ENCODE measurements at regions not wholly inside any gene's neighbourhood (a gene's known extent, or its start where the extent isn't known, plus 50 kb on each side); places are given as distances from the start of the nearest gene placed in this dataset.

GRCh38 chr5:107203243-107203642 lies 467.5 kb downstream of the EFNA5 start:
- no peak for DNase-seq (ENCODE audit: low read depth, low spot score)
- no peak overlapping the region for H2AFZ ChIP-seq (ENCODE audit: low read depth, low read length, poor library complexity, severe bottlenecking)
- H3K79me2 ChIP-seq (ENCODE audit: insufficient read depth, low read length), result no peaks in the 10 kb centered on the region
- ATAC-seq, result no peak
- no peak overlapping the region for H3K4me3 ChIP-seq (replicated peaks in 1 of 2; ENCODE audit: low read depth in 1 of 2, low read length in 2 of 2)
- H4K20me1 ChIP-seq (ENCODE audit: insufficient read depth), result no peaks in the 10 kb centered on the region
- ChIA-PET POLR2A (no interaction called here), CTCF (no interaction called here), RAD21 (ENCODE audit: low non-redundant PET in 1 of 2, low total read pairs in 2 of 2, uncharacterized antibody in 2 of 2, unreplicated experiment in 2 of 2) (no interaction called here)
- no peak overlapping the region for H3K27ac ChIP-seq (ENCODE audit: low read depth, low read length)
- no TSS peak for BruUV-seq (replicated peaks)
- H3K9ac ChIP-seq (ENCODE audit: low read length), result no peak overlapping the region
- intact Hi-C loops (cut with micrococcal nuclease), result no loop called here
- no peak overlapping the region for H3K4me2 ChIP-seq (ENCODE audit: low read length)
- H3K9me2 ChIP-seq (ENCODE audit: insufficient read depth), result no peaks in the 10 kb centered on the region
- no peaks in the 10 kb centered on the region for H3K36me3 ChIP-seq (ENCODE audit: control insufficient read depth in 1 of 2, insufficient read depth in 2 of 2, low read length in 2 of 2)
- H3K4me1 ChIP-seq (ENCODE audit: control insufficient read depth in 1 of 2, insufficient read depth in 2 of 2, low read length in 2 of 2), result no peaks in the 10 kb centered on the region
- no peak for TF ChIP-seq EGR1 (IDR thresholded peaks at IDR 0.05; ENCODE audit: low read depth)
- no peaks in the 10 kb centered on the region for H3K9me3 ChIP-seq (ENCODE audit: control insufficient read depth in 1 of 2, insufficient read depth in 1 of 2, low read depth in 1 of 2, low read length in 2 of 2)
- no peaks in the 10 kb centered on the region for H3K27me3 ChIP-seq (ENCODE audit: insufficient read depth, low read length)

DNA sequence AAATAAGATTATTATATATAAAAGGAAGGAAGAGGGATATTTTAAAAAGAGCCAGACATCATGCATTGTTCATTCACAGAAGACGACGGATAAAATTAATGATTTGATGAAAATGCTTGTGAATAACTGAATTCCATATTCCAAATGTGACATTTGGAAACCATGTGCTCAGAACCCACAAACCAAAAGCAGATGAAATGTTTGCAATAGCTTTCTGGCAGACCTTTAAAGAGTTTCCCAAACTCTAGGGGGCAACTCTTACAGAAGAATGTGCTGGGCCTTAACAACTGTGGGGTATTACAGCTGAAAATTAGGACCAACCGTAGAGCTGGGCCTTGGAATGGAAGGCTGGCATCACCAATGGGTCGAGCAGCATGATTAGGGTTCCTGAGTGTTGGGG lies 471.0 kb downstream of the EFNA5 start:
- TF ChIP-seq, protein P1, sequence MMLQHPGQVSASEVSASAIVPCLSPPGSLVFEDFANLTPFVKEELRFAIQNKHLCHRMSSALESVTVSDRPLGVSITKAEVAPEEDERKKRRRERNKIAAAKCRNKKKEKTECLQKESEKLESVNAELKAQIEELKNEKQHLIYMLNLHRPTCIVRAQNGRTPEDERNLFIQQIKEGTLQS (IDR thresholded peaks at IDR 0.05), result no peak
- TF ChIP-seq ZNF274 (IDR thresholded peaks at IDR 0.05; ENCODE audit: low read depth, low read length), result no peak
- no peak for TF ChIP-seq SP1 (IDR thresholded peaks at IDR 0.05; ENCODE audit: low read depth)
- no peak for TF ChIP-seq JUND (IDR thresholded peaks at IDR 0.05)
- TF ChIP-seq POLR2AphosphoS5 (IDR thresholded peaks at IDR 0.05; ENCODE audit: low read depth, low read length), result no peak
- no peak for TF ChIP-seq REST (IDR thresholded peaks at IDR 0.05; ENCODE audit: low read depth)
- TF ChIP-seq SRF (IDR thresholded peaks at IDR 0.05; ENCODE audit: low read depth), result no peak
- no peak for TF ChIP-seq YY1 (IDR thresholded peaks at IDR 0.05; ENCODE audit: extremely low read depth, insufficient replicate concordance, low read depth, low read length)
- no peak for TF ChIP-seq SIN3A (IDR thresholded peaks at IDR 0.05; ENCODE audit: low read depth)
- TF ChIP-seq FOSL1 (IDR thresholded peaks at IDR 0.05; ENCODE audit: low read depth), result no peak
- no peak for TF ChIP-seq CBX3 (IDR thresholded peaks at IDR 0.05; ENCODE audit: low read depth)
- no peak for TF ChIP-seq EZH2phosphoT487 (IDR thresholded peaks at IDR 0.05; ENCODE audit: borderline replicate concordance)
- no peak for TF ChIP-seq EZH2 (IDR thresholded peaks at IDR 0.05)
- TF ChIP-seq ELF1 (IDR thresholded peaks at IDR 0.05; ENCODE audit: borderline replicate concordance, low read depth), result no peak
- no peak for TF ChIP-seq EGR1 (IDR thresholded peaks at IDR 0.05; ENCODE audit: low read depth)
- TF ChIP-seq TCF7L2 (IDR thresholded peaks at IDR 0.05; ENCODE audit: borderline replicate concordance, extremely low read depth, insufficient read depth, insufficient read length), result no peak
- TF ChIP-seq, protein P2, sequence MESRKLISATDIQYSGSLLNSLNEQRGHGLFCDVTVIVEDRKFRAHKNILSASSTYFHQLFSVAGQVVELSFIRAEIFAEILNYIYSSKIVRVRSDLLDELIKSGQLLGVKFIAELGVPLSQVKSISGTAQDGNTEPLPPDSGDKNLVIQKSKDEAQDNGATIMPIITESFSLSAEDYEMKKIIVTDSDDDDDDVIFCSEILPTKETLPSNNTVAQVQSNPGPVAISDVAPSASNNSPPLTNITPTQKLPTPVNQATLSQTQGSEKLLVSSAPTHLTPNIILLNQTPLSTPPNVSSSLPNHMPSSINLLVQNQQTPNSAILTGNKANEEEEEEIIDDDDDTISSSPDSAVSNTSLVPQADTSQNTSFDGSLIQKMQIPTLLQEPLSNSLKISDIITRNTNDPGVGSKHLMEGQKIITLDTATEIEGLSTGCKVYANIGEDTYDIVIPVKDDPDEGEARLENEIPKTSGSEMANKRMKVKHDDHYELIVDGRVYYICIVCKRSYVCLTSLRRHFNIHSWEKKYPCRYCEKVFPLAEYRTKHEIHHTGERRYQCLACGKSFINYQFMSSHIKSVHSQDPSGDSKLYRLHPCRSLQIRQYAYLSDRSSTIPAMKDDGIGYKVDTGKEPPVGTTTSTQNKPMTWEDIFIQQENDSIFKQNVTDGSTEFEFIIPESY (IDR thresholded peaks at IDR 0.05; ENCODE audit: extremely low read depth, insufficient replicate concordance, low read length), result no peak
- no peak for TF ChIP-seq CEBPB (IDR thresholded peaks at IDR 0.05; ENCODE audit: low read depth)
- no TSS peak for BruUV-seq (replicated peaks)
- ATAC-seq (no peak), DNase-seq (ENCODE audit: low read depth, low spot score) (no peak)
- Histone ChIP-seq H3K27ac (ENCODE audit: low read depth, low read length) (no peak overlapping the region), H4K20me1 (ENCODE audit: insufficient read depth) (no peaks in the 10 kb centered on the region), H3K4me2 (ENCODE audit: low read length) (no peak overlapping the region), H2AFZ (ENCODE audit: low read depth, low read length, poor library complexity, severe bottlenecking) (no peak overlapping the region), H3K4me3 (replicated peaks in 1 of 2; ENCODE audit: low read depth in 1 of 2, low read length in 2 of 2) (no peak overlapping the region), H3K4me1 (ENCODE audit: control insufficient read depth in 1 of 2, insufficient read depth in 2 of 2, low read length in 2 of 2) (no peaks in the 10 kb centered on the region), H3K9ac (ENCODE audit: low read length) (no peak overlapping the region), H3K79me2 (ENCODE audit: insufficient read depth, low read length) (no peaks in the 10 kb centered on the region), H3K36me3 (ENCODE audit: control insufficient read depth in 1 of 2, insufficient read depth in 2 of 2, low read length in 2 of 2) (no peaks in the 10 kb centered on the region), H3K9me2 (ENCODE audit: insufficient read depth) (no peaks in the 10 kb centered on the region), H3K27me3 (ENCODE audit: insufficient read depth, low read length) (no peaks in the 10 kb centered on the region), H3K9me3 (ENCODE audit: control insufficient read depth in 1 of 2, insufficient read depth in 1 of 2, low read depth in 1 of 2, low read length in 2 of 2) (no peaks in the 10 kb centered on the region)
- ChIA-PET CTCF (no interaction called here), POLR2A (no interaction called here), RAD21 (ENCODE audit: low non-redundant PET in 1 of 2, low total read pairs in 2 of 2, uncharacterized antibody in 2 of 2, unreplicated experiment in 2 of 2) (no interaction called here)
- intact Hi-C loops (cut with micrococcal nuclease), result no loop called here

Data from HCT116 (cell line).